ENCODE measurements at regions not wholly inside any gene's neighbourhood (a gene's known extent, or its start where the extent isn't known, plus 50 kb on each side); places are given as distances from the start of the nearest gene placed in this dataset.
A peak's percentile ranks its signal among the peaks of the same experiment; 100 is the strongest.
"Not testable (repeated sequence)": the region's sequence is repeated elsewhere in the genome, so short reads cannot be mapped to it uniquely, and the experiment has no call there.

GRCh38 chr5:93682471-93683404, 58.7 kb downstream of the POU5F2 start:
- H3K4me3 ChIP-seq (ENCODE audit: low read depth in 1 of 5, low read length in 5 of 5); H3K9ac ChIP-seq (ENCODE audit: low read length in 5 of 5); H3K27me3 ChIP-seq (ENCODE audit: control insufficient read depth in 5 of 5, insufficient read depth in 4 of 5, low read length in 5 of 5); H3K36me3 ChIP-seq (ENCODE audit: control insufficient read depth in 5 of 5, insufficient read depth in 5 of 5, low read length in 5 of 5); H3K9me3 ChIP-seq (ENCODE audit: control insufficient read depth in 5 of 5, low read length in 5 of 5); H3K27ac ChIP-seq (ENCODE audit: low read depth, low read length): not testable (repeated sequence)
- H3K4me1 ChIP-seq (ENCODE audit: control insufficient read depth in 5 of 5, insufficient read depth in 5 of 5, low read length in 5 of 5), result peaks cover 0 to 11% (median under 1%) of the 10 kb centered on the region in 5 donors

DNA sequence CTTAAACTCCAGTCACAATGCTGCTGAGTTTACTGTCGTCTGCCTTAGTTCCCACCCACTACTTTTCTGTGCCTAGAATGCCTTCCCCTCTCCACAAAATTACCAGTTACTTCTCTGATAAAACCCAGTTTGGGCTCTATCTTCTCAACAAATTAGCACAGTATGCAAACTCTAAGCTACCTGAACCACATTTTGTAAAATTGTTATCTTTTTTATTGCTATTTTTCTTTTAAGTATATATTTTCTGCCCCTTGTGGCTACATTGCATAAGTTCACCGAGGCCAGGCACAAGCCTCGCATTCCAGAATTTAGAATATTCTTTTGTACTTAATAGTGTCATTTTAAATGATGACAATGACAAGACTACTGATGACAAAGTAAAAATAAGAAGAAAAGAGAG, 60.0 kb downstream of the POU5F2 start:
- H3K27ac ChIP-seq (ENCODE audit: low read depth, low read length), result no peak overlapping the region

DNA sequence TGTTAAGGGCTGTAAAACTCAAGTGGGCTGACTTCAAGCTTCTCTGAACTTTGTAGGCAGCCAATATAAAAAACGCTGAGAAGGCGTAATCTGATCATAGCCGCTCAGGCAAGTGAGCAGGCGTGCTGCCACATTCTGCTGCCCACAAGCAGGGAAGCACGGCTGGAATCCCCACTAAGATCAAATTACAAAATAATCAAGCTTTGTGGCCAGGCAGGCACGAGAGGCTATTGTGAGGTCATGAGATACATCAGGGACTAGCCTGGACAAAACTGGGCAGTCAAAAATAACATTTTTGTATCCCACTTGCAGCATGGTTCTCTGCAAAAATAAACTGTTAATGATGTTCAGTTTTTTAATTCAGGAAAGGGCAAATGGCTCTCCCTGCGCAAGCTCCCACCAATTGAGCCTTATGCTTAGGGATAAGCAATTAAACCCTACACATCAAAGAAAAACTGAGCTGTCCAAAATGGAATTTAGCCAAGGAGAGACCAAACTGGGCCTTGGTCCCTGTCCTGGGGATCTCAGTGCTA, 64.0 kb downstream of the POU5F2 start:
- Histone ChIP-seq H3K27ac (ENCODE audit: low read depth, low read length) (no peak overlapping the region), H3K9me3 (ENCODE audit: control insufficient read depth in 5 of 5, low read length in 5 of 5) (no peaks in the 10 kb centered on the region), H3K9ac (ENCODE audit: low read length in 5 of 5) (no peak overlapping the region)

More for the DNA sequence above, 60.0 kb downstream of the POU5F2 start:
- Histone ChIP-seq H3K4me1 (ENCODE audit: control insufficient read depth in 5 of 5, insufficient read depth in 5 of 5, low read length in 5 of 5) (peaks cover 0 to 20% (median 7%) of the 10 kb centered on the region in 5 donors), H3K27me3 (ENCODE audit: control insufficient read depth in 5 of 5, insufficient read depth in 4 of 5, low read length in 5 of 5) (no peaks in the 10 kb centered on the region), H3K9ac (ENCODE audit: low read length in 5 of 5) (peak overlapping the region in 1 of 5 donors; percentile 39), H3K36me3 (ENCODE audit: control insufficient read depth in 5 of 5, insufficient read depth in 5 of 5, low read length in 5 of 5) (no peaks in the 10 kb centered on the region), H3K4me3 (ENCODE audit: low read depth in 1 of 5, low read length in 5 of 5) (no peak overlapping the region), H3K9me3 (ENCODE audit: control insufficient read depth in 5 of 5, low read length in 5 of 5) (no peaks in the 10 kb centered on the region)

DNA sequence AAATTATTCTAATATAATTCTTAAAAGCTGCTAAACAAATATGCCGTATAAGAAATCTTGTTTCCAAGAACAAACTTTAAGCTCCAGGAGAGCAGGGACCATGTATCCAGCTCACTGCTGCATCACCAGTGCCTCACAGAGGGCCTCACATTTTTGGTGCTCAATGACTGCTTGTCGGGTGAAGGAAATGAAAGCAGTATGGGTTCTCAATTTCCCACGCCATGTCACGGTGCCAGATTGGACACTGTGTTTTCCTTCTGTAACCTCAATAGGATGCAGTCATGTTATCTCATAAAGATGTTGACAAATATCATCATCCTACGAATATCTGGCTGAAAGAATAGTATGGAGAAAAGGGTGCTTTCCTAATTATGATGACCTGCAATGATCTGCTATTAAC, 64.7 kb downstream of the POU5F2 start:
- no peaks in the 10 kb centered on the region for H3K36me3 ChIP-seq (ENCODE audit: control insufficient read depth in 5 of 5, insufficient read depth in 5 of 5, low read length in 5 of 5)
- no peak overlapping the region for H3K9ac ChIP-seq (ENCODE audit: low read length in 5 of 5)
- no peak overlapping the region for H3K27ac ChIP-seq (ENCODE audit: low read depth, low read length)
- H3K4me3 ChIP-seq (ENCODE audit: low read depth in 1 of 5, low read length in 5 of 5), result no peak overlapping the region
- H3K27me3 ChIP-seq (ENCODE audit: control insufficient read depth in 5 of 5, insufficient read depth in 4 of 5, low read length in 5 of 5), result no peaks in the 10 kb centered on the region
- H3K4me1 ChIP-seq (ENCODE audit: control insufficient read depth in 5 of 5, insufficient read depth in 5 of 5, low read length in 5 of 5), result peaks cover 0 to 19% (median 7%) of the 10 kb centered on the region in 5 donors
- no peaks in the 10 kb centered on the region for H3K9me3 ChIP-seq (ENCODE audit: control insufficient read depth in 5 of 5, low read length in 5 of 5)

More for the DNA sequence above, 64.0 kb downstream of the POU5F2 start:
- H3K27me3 ChIP-seq (ENCODE audit: control insufficient read depth in 5 of 5, insufficient read depth in 4 of 5, low read length in 5 of 5), result no peaks in the 10 kb centered on the region
- no peaks in the 10 kb centered on the region for H3K36me3 ChIP-seq (ENCODE audit: control insufficient read depth in 5 of 5, insufficient read depth in 5 of 5, low read length in 5 of 5)
- no peak overlapping the region for H3K4me3 ChIP-seq (ENCODE audit: low read depth in 1 of 5, low read length in 5 of 5)
- peaks cover 0 to 20% (median 7%) of the 10 kb centered on the region in 5 donors for H3K4me1 ChIP-seq (ENCODE audit: control insufficient read depth in 5 of 5, insufficient read depth in 5 of 5, low read length in 5 of 5)

GRCh38 chr5:93675460-93676450, 65.6 kb downstream of the POU5F2 start:
- no peaks in the 10 kb centered on the region for H3K36me3 ChIP-seq (ENCODE audit: control insufficient read depth in 5 of 5, insufficient read depth in 5 of 5, low read length in 5 of 5)
- H3K9ac ChIP-seq (ENCODE audit: low read length in 5 of 5), result no peak overlapping the region
- H3K27me3 ChIP-seq (ENCODE audit: control insufficient read depth in 5 of 5, insufficient read depth in 4 of 5, low read length in 5 of 5), result no peaks in the 10 kb centered on the region
- H3K4me1 ChIP-seq (ENCODE audit: control insufficient read depth in 5 of 5, insufficient read depth in 5 of 5, low read length in 5 of 5), result peaks cover 0 to 13% (median 7%) of the 10 kb centered on the region in 5 donors
- no peak overlapping the region for H3K27ac ChIP-seq (ENCODE audit: low read depth, low read length)
- H3K9me3 ChIP-seq (ENCODE audit: control insufficient read depth in 5 of 5, low read length in 5 of 5), result no peaks in the 10 kb centered on the region
- no peak overlapping the region for H3K4me3 ChIP-seq (ENCODE audit: low read depth in 1 of 5, low read length in 5 of 5)

- no peak overlapping the region for H3K4me3 ChIP-seq (ENCODE audit: low read depth in 1 of 5, low read length in 5 of 5)
- H3K9me3 ChIP-seq (ENCODE audit: control insufficient read depth in 5 of 5, low read length in 5 of 5), result no peaks in the 10 kb centered on the region
- no peaks in the 10 kb centered on the region for H3K36me3 ChIP-seq (ENCODE audit: control insufficient read depth in 5 of 5, insufficient read depth in 5 of 5, low read length in 5 of 5)
- no peak overlapping the region for H3K9ac ChIP-seq (ENCODE audit: low read length in 5 of 5)
- no peak overlapping the region for H3K27ac ChIP-seq (ENCODE audit: low read depth, low read length)
- H3K4me1 ChIP-seq (ENCODE audit: control insufficient read depth in 5 of 5, insufficient read depth in 5 of 5, low read length in 5 of 5), result peaks cover 0 to 13% (median 7%) of the 10 kb centered on the region in 5 donors
- no peaks in the 10 kb centered on the region for H3K27me3 ChIP-seq (ENCODE audit: control insufficient read depth in 5 of 5, insufficient read depth in 4 of 5, low read length in 5 of 5)
Measured at GRCh38 chr5:93674866-93675459, 66.4 kb downstream of the POU5F2 start.

DNA sequence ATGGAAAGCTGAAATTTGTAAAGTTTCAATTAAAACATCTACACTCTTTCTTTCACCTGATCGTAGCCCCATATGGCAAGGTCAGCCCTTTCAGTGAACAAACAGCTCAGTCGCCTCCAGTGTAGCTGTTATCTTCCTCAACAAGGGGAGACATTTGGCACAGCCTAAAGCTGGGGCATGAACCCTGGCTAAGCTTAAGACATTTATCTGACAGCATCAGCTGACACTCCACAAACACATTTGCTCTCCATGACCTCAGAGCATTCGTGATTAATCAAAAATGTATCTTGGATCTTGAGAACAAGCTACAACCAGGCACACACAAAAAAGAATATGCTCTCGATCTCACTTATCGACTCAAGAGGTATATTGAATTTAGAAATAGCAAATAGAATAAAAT, 67.3 kb downstream of the POU5F2 start:
- Histone ChIP-seq H3K9me3 (ENCODE audit: control insufficient read depth in 5 of 5, low read length in 5 of 5) (no peaks in the 10 kb centered on the region), H3K36me3 (ENCODE audit: control insufficient read depth in 5 of 5, insufficient read depth in 5 of 5, low read length in 5 of 5) (no peaks in the 10 kb centered on the region), H3K4me1 (ENCODE audit: control insufficient read depth in 5 of 5, insufficient read depth in 5 of 5, low read length in 5 of 5) (peaks cover 0 to 13% (median 7%) of the 10 kb centered on the region in 5 donors), H3K9ac (ENCODE audit: low read length in 5 of 5) (no peak overlapping the region), H3K27ac (ENCODE audit: low read depth, low read length) (no peak overlapping the region), H3K27me3 (ENCODE audit: control insufficient read depth in 5 of 5, insufficient read depth in 4 of 5, low read length in 5 of 5) (no peaks in the 10 kb centered on the region), H3K4me3 (ENCODE audit: low read depth in 1 of 5, low read length in 5 of 5) (no peak overlapping the region)

GRCh38 chr5:93673316-93673954, 68.0 kb downstream of the POU5F2 start:
- H3K27me3 ChIP-seq (ENCODE audit: control insufficient read depth in 5 of 5, insufficient read depth in 4 of 5, low read length in 5 of 5), result no peaks in the 10 kb centered on the region
- no peaks in the 10 kb centered on the region for H3K9me3 ChIP-seq (ENCODE audit: control insufficient read depth in 5 of 5, low read length in 5 of 5)
- no peak overlapping the region for H3K27ac ChIP-seq (ENCODE audit: low read depth, low read length)
- peaks cover 0 to 13% (median 7%) of the 10 kb centered on the region in 5 donors for H3K4me1 ChIP-seq (ENCODE audit: control insufficient read depth in 5 of 5, insufficient read depth in 5 of 5, low read length in 5 of 5)
- H3K9ac ChIP-seq (ENCODE audit: low read length in 5 of 5), result no peak overlapping the region
- H3K4me3 ChIP-seq (ENCODE audit: low read depth in 1 of 5, low read length in 5 of 5), result no peak overlapping the region
- H3K36me3 ChIP-seq (ENCODE audit: control insufficient read depth in 5 of 5, insufficient read depth in 5 of 5, low read length in 5 of 5), result no peaks in the 10 kb centered on the region

GRCh38 chr5:93665648-93666047, 75.8 kb downstream of the POU5F2 start:
- no peak overlapping the region for H3K9ac ChIP-seq (ENCODE audit: low read length in 5 of 5)
- no peaks in the 10 kb centered on the region for H3K36me3 ChIP-seq (ENCODE audit: control insufficient read depth in 5 of 5, insufficient read depth in 5 of 5, low read length in 5 of 5)
- H3K27me3 ChIP-seq (ENCODE audit: control insufficient read depth in 5 of 5, insufficient read depth in 4 of 5, low read length in 5 of 5), result no peaks in the 10 kb centered on the region
- H3K4me3 ChIP-seq (ENCODE audit: low read depth in 1 of 5, low read length in 5 of 5), result no peak overlapping the region
- no peaks in the 10 kb centered on the region for H3K9me3 ChIP-seq (ENCODE audit: control insufficient read depth in 5 of 5, low read length in 5 of 5)
- H3K27ac ChIP-seq (ENCODE audit: low read depth, low read length), result no peak overlapping the region
- no peaks in the 10 kb centered on the region for H3K4me1 ChIP-seq (ENCODE audit: control insufficient read depth in 5 of 5, insufficient read depth in 5 of 5, low read length in 5 of 5)

Data from subcutaneous abdominal adipose tissue (tissue), 5 donors.